ENCODE measurements at regions not wholly inside any gene's neighbourhood (a gene's known extent, or its start where the extent isn't known, plus 50 kb on each side); places are given as distances from the start of the nearest gene placed in this dataset.

GRCh38 chr3:64988188-64988587 is 300.4 kb upstream of the ADAMTS9 start:
- DNase-seq: no peak

DNA sequence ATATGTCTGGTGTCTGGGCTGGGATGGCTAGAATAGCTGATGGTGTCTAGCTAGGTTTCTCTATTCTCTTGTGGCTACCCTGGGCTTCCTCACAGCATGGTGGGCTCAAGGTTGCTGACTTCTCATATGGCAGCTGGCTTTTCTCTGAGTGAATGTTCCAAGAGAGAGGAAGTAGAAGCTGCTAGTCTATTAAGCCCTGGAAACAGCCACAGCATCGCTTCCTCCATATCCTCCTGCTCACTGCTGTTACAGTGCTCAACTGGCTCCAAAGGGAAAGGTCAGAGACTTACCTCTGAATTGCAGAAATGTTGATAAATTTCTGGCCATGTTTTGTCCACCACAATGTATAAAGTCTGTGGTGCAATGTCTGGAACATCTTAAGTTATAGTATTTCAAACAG is 299.9 kb upstream of the ADAMTS9 start:
- no peak for DNase-seq

- no peak for DNase-seq
Measured at GRCh38 chr3:64985072-64985471, 297.3 kb upstream of the ADAMTS9 start.

DNA sequence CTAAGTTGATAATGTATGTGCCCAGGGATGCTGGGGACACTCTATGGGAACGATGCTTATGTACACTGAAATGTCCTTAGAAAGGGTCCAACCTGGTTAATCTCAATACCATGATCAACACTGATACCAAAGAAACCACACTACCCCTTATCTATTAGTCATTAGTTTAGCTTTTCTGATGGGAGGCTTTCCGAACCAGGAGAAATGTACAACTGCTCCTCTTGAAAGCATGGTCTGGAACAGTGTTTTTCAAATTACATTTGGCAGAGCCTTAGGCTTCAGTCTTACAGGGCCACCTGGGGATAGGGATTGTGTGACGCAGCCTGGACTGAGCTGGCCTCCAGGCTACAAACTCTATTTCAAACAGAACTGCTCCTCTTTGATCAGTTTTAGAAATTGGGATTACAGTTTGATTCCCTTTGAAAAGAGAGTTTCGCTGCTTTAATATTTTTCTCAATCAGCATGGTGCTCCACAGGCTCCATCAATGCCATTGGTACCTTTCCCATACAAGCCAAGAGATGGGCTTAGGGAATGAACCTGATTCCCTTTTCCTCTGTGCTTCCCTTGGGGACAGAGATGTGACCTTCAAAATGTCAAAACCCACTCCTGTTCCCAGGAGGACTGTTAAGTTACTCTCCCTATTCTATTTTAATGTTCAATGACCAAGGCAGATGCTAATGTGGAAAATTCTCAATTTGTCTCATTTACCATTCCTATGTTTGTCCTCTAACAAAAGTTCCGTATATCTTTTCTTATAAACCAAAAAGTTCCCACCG is 296.0 kb upstream of the ADAMTS9 start:
- DNase-seq: no peak

GRCh38 chr3:64977308-64978100 is 289.7 kb upstream of the ADAMTS9 start:
- no peak for DNase-seq

DNA sequence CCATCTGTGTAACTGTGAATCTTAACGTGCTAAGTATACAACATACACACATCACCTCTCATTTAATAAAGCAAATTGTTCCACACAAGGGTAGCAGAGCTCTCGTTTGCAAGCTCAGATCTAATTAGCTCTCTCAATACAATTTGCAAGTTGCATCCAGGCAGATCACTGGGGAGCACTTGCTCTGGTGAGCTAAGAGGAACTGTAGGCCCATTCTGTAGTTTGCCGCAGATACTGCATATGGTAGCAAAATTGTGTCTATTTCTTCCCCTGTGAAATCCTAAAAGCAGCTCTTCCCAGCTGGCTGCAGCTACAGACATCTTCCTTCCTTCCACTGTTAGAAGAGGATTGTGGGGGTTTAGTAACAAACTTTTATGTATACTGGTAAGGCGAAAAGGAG is 288.7 kb upstream of the ADAMTS9 start:
- DNase-seq: no peak

DNA sequence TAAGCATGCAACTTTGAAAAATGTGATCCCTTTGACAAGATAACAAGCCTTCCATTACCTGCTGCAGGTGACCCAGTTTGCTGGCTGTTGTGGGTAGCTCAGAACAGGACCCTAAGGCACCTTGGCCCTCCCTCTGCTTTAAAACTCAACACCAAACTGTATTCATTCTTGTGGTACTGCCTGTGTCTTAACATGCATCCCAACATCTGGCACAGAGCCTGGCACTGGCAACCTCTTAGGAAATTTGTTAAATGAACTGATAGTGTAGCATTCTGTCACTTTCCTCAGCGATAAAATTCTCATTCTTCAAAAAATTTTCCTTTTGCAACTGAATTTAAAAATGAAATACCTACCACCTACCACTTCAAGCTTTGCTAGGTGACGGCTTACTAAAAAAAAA is 287.3 kb upstream of the ADAMTS9 start:
- no peak for DNase-seq

- DNase-seq: no peak
Measured at GRCh38 chr3:64974401-64974800, 286.6 kb upstream of the ADAMTS9 start.

GRCh38 chr3:64972793-64973192 is 285.0 kb upstream of the ADAMTS9 start:
- no peak for DNase-seq

DNA sequence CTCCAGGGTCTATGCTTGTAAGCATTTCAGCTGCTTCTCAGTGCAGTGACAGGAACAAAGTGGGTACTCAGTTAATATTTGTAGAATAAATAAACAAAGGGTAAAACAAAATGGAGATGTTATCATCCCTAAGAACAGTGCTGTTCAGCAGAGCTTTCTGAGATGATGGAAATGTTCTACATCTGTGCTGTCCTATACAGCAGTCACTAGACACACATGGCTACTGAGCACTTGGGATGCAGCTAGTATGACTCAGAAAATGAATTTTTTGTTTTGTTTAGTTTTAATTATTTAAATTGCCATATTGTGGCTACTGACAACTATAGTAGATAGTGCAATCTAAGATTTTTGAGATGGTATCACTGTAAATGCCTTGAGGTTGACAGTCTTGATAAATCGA is 283.8 kb upstream of the ADAMTS9 start:
- DNase-seq: peak; percentile 17

DNA sequence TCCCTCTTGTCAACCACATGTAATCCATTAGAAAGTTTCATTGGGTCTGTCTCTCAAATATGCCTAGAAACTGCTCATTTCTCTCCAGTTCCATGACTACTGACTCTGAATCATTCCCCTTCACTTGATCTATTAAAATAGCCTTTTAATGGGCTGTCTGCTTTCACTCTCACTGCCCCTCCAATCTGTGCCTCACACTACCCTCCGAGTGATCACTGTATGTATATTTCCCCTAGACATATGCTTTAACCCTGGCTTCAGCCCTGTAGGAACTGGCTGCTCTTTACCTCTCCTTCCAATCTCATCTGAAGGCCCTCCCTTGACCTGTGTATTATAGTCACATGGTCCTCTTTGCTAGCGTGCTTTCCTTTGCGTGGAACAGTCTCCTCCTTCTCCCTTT is 282.8 kb upstream of the ADAMTS9 start:
- no peak for DNase-seq

DNA sequence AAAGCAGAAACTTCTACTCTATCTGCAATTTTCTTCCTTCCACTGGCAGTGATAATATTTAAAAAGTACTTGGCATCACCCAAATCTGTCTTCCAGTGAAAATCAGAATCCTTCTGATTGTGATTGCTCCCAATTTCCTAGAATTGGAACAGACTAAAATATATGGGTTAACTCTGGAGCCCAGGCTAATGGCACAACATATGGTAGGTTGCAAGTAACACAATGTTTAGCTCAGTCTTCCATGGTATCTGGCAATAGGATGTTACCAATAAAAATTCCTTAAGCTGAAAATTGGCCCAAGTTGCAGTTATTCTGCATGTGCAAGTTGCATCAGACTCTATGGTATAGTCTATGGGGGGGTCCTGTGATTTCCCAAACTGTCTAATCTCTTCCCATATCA is 273.5 kb upstream of the ADAMTS9 start:
- no peak for DNase-seq

DNA sequence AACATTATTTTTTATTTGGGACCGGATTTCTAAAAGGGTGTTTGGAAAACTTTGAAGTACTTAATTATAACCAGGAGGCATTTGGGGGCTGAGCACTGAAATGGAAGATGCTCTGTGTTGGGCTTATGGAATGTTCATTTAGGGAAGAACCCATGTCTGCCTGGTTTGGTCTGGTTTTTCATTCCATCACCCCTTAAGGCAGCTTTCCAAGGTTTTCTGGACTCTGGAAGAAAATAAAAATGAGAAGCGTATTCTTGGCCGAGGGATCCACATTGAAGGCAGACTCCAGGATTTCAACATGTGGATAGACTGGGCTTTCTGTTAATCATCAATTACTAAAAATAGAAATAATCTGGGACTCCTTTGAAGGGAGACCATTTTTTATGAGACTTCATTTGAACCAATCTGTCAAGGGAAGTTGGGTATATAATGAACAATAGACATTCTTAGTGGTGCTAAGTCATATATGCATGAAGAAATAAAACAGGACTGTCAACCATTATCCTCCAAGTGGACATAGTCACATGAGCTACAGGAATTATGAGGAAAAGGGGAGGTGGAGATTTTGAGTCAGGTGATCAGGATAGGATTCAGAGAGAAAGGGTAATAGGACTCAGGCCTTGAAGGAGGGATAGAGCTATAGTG is 270.5 kb upstream of the ADAMTS9 start:
- DNase-seq: no peak

- no peak for DNase-seq
Measured at GRCh38 chr3:64957408-64958198, 269.8 kb upstream of the ADAMTS9 start.

- DNase-seq: peak; percentile 12
Measured at GRCh38 chr3:64956711-64957325, 269.0 kb upstream of the ADAMTS9 start.

DNA sequence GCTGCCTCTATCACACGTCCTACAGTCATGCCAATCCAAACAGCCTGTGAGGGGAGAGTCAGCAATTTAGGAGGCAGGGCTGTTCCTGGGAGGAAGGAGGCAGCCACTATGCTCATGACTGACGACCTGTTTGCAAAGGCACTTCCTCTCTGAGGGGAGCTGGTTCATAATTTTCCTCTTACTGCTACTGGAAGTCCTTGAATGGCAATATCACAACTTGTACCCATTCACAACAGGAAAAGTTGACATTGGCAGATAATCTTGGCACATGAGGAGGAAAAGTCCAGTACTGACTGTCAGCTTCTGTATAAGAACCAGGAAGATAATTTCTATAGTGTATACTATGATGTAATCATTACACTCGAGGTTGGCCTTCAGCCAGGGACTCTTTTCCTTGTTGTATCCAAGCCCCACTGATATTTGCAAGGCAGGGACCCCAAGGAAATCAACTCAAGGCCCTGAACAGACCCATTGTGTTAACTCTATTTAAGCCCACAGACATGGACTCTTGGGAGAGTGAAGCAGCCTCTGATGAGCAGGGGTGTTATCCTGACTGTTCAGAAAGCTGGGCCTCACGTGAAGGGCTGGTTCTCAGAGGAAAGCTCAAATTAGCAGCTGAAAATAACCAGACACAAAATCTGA is 267.3 kb upstream of the ADAMTS9 start:
- DNase-seq: no peak

DNA sequence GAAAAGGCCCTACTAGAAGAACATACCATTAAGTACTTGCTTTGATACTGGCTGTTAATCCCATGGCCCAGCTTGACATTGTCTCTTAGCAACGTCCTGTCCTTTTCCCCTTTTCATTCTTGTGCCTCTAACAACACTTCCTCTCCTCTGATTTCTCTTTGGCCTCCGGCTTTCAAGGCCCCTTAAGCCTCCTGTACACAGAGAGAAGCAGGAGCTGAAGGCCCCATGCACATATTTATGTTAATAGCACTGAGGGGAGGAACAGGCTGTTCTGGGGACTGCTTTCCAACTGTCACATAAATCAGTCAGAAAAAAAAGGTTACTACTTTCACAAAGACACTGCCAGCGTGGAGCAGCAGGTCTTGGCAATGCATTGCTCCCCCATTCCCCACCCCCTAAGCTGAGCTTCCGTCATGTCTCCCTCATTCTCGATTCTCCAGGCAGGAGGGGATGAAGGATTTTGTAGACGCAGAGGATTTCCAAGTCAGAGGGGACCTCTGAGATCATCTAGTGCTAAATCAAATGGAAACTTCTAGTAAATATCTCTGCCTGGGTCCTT is 257.4 kb upstream of the ADAMTS9 start:
- no peak for DNase-seq

- no peak for DNase-seq
Measured at GRCh38 chr3:64943866-64944265, 256.1 kb upstream of the ADAMTS9 start.

- no peak for DNase-seq
Measured at GRCh38 chr3:64940596-64941348, 253.0 kb upstream of the ADAMTS9 start.

DNA sequence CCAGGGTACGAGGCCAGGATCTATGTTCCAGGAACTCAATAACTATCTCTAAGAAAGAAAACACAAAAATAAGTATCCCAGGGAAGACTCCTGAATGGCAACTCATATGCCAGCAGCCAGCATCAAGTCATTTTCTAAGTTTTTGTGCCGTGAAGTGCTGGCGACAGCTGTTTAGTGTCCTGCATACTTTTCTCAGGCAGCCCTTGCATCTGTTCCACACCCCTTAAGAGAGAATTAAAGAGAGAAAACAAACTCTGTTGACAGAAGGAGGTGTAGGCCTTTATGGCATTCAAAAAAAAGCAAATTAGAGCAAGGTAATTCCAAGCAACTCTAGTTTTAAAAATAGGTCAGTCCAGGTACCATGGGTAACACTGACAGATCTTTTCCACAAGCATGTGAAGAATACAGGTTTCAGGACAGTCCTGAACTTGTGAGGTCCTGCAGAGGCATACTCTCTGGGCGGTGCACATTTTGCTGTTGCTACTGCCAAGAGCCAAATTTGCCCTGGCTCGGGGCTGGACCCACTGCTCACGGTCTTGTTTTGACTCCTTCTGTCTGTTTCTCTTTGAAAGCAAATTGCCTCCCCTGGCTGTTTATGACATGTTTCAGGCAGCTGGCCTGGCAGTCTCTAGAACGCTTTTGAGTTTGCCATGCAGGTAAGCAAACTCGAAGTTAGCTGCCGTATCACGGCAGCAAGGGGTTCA is 252.1 kb upstream of the ADAMTS9 start:
- DNase-seq: no peak

Data from DMS79 (cell line).